IMR-90 (cell line): ENCODE measurements at regions not wholly inside any gene's neighbourhood (a gene's known extent, or its start where the extent isn't known, plus 50 kb on each side); places are given as distances from the start of the nearest gene placed in this dataset.

Source experiments
- POLR2A ChIP-seq: IDR thresholded peaks from 2 replicates; pipeline ENCODE4 v1.6.1; 2012; ENCODE audit warnings: mild to moderate bottlenecking, low read depth, low read length
- RFX5 ChIP-seq: IDR thresholded peaks from 2 replicates; pipeline ENCODE4 v1.8.0; 2012; ENCODE audit warnings: low read depth, mild to moderate bottlenecking, low read length, moderate library complexity
- SMC3 ChIP-seq: fragments of 150-350 bp; IDR thresholded peaks from 2 replicates; pipeline ENCODE4 v1.6.1; 2016; ENCODE audit warnings: low read depth, mild to moderate bottlenecking, antibody characterized with exemption, low read length, moderate library complexity
- TF ChIP-seq, protein P1 (sequence below): conservative IDR thresholded peaks from 2 replicates; pipeline ENCODE4 v1.5.1; 2012; ENCODE audit warnings: mild to moderate bottlenecking, low read depth, low read length, improper control_type of control experiment

DNA sequence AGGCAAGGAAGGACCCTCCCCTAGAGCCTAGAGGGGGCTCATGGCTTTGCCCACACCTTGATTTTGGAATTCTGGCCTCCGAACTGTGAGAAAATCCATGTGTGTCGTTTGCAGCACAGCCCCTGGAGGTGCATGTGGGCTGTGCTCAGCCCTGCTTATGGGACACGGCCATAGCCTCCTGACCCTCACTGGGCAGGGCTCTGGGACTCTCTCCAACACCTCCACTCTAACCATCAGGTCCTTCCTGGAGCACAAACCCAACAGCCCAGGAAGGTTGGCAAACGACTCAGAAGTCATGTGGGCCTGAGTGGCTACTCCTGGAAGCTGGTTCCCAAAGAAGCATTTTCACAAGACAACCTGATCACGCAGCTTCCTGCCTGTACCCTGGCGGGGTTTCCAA lies 144.1 kb downstream of the CTTN start:
- TF ChIP-seq RFX5 (no peak), POLR2A (no peak), SMC3 (no peak)
- TF ChIP-seq, protein P1, sequence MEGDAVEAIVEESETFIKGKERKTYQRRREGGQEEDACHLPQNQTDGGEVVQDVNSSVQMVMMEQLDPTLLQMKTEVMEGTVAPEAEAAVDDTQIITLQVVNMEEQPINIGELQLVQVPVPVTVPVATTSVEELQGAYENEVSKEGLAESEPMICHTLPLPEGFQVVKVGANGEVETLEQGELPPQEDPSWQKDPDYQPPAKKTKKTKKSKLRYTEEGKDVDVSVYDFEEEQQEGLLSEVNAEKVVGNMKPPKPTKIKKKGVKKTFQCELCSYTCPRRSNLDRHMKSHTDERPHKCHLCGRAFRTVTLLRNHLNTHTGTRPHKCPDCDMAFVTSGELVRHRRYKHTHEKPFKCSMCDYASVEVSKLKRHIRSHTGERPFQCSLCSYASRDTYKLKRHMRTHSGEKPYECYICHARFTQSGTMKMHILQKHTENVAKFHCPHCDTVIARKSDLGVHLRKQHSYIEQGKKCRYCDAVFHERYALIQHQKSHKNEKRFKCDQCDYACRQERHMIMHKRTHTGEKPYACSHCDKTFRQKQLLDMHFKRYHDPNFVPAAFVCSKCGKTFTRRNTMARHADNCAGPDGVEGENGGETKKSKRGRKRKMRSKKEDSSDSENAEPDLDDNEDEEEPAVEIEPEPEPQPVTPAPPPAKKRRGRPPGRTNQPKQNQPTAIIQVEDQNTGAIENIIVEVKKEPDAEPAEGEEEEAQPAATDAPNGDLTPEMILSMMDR = no peak
